Panc1 (cell line): ENCODE measurements at regions not wholly inside any gene's neighbourhood (a gene's known extent, or its start where the extent isn't known, plus 50 kb on each side); places are given as distances from the start of the nearest gene placed in this dataset.
"Not testable (repeated sequence)": the region's sequence is repeated elsewhere in the genome, so short reads cannot be mapped to it uniquely, and the experiment has no call there.

Experiments used
- ATAC-seq: fragments of 200-7000 bp; cut with Tn5 transposase; 2 replicates; pipeline ENCODE4 v1.9.1; 2020; ENCODE audit warnings: mild to moderate bottlenecking, moderate library complexity
- BruUV-seq: library from RNA; stranded (reverse); fragments of 400-500 nt; replicated peaks from 2 replicates; lab custom pipeline; 2021; lab: Mats Ljungman, UMichigan
- CTCF ChIA-PET: fragments of 300-600 bp; sonication (Branson Sonifier 250); formaldehyde crosslinking; loops from one replicate; lab custom pipeline; 2022; ENCODE audit warnings: antibody characterized with exemption; lab: Charles Lee
- POLR2A ChIA-PET: fragments of 300-600 bp; sonication (Branson Sonifier 250); formaldehyde crosslinking; loops from one replicate; lab custom pipeline; 2022; ENCODE audit warnings: antibody characterized with exemption; lab: Charles Lee
- DNase-seq: peaks from one replicate; pipeline ENCODE4 v3.0.0-alpha.2; 2010; ENCODE audit warnings: low read depth, low spot score
- H3K27ac ChIP-seq: 2 replicates; pipeline ENCODE4 v1.5.1; 2011; ENCODE audit warnings: mild to moderate bottlenecking, low read length, inconsistent platforms
- H3K27me3 ChIP-seq: fragments of 200-500 bp; sonication (Bioruptor generic); 2 replicates; pipeline ENCODE4 v1.6.0; 2014; ENCODE audit warnings: low read length, inconsistent platforms; ENCODE audit not compliant: control insufficient read depth, insufficient read depth
- H3K36me3 ChIP-seq: fragments of 200-500 bp; sonication (Bioruptor generic); 2 replicates; pipeline ENCODE4 v1.5.1; 2014; ENCODE audit warnings: inconsistent platforms, mild to moderate bottlenecking, low read length, moderate library complexity; ENCODE audit not compliant: control insufficient read depth, insufficient read depth
- H3K4me1 ChIP-seq: 2 replicates; pipeline ENCODE4 v1.5.1; 2011; ENCODE audit warnings: inconsistent platforms, mild to moderate bottlenecking, low read length, moderate library complexity; ENCODE audit not compliant: control insufficient read depth, insufficient read depth
- H3K4me3 ChIP-seq, 2 experiments: 2 replicates each; pipeline ENCODE4 v1.5.1; 2011 to 2012; ENCODE audit warnings: low read depth in 2 of 2, low read length in 2 of 2, mild to moderate bottlenecking in 2 of 2, inconsistent platforms in 1 of 2, moderate library complexity in 1 of 2
- H3K9me3 ChIP-seq: fragments of 200-500 bp; sonication (Bioruptor generic); 2 replicates; pipeline ENCODE4 v1.5.1; 2014; ENCODE audit warnings: low read depth, mild to moderate bottlenecking, inconsistent platforms, low read length, moderate library complexity; ENCODE audit not compliant: control insufficient read depth, insufficient read depth
- CTCF ChIP-seq: fragments of 450-650 bp; IDR thresholded peaks from 2 replicates; pipeline ENCODE4 v1.5.1; 2017; ENCODE audit warnings: mild to moderate bottlenecking
- POLR2AphosphoS5 ChIP-seq: IDR thresholded peaks from 2 replicates; pipeline ENCODE4 v1.6.1; 2012; ENCODE audit warnings: mild to moderate bottlenecking, low read depth, low read length, moderate library complexity
- REST ChIP-seq, 2 experiments: IDR thresholded peaks; 2 replicates each; pipeline ENCODE4 v1.6.1; 2011 to 2012; ENCODE audit warnings: low read depth in 2 of 2, control low read depth in 1 of 2, low read length in 1 of 2, mild to moderate bottlenecking in 1 of 2, moderate library complexity in 1 of 2; ENCODE audit not compliant: insufficient read depth in 1 of 2
- SIN3A ChIP-seq: IDR thresholded peaks from 2 replicates; pipeline ENCODE4 v1.6.1; 2012; ENCODE audit warnings: low read depth, mild to moderate bottlenecking, low read length, moderate library complexity, borderline replicate concordance; ENCODE audit not compliant: insufficient read depth
- TCF7L2 ChIP-seq: IDR thresholded peaks from 2 replicates; pipeline ENCODE4 v1.6.1; 2011; ENCODE audit warnings: mild to moderate bottlenecking, low read depth, low read length, inconsistent platforms
- in situ Hi-C: cut with HindIII; loops from 2 replicates; pipeline ENCODE4 v1.10.0; 2016; ENCODE audit warnings: low sequenced_read_pairs, low pct_unique_long_range_greater_than_20kb
- intact Hi-C: fragments of 100-400 bp; cut with micrococcal nuclease; formaldehyde crosslinking; loops from one replicate; pipeline ENCODE4 v1.10.0; 2022; ENCODE audit not compliant: unreplicated experiment

GRCh38 chr4:72875138-72875537 lies 194.4 kb downstream of the COX18 start:
- BruUV-seq, result no TSS peak
- in situ Hi-C loops, result no loop called here
- Histone ChIP-seq H3K27ac (no peak overlapping the region), H3K9me3 (no peaks in the 10 kb centered on the region), H3K36me3 (no peaks in the 10 kb centered on the region), H3K27me3 (no peaks in the 10 kb centered on the region), H3K4me3 (no peak overlapping the region), H3K4me1 (no peaks in the 10 kb centered on the region)
- ATAC-seq, result no peak
- DNase-seq, result no peak
- ChIA-PET POLR2A (no interaction called here), CTCF (no interaction called here)
- TF ChIP-seq SIN3A, result no peak
- TF ChIP-seq TCF7L2, result no peak
- TF ChIP-seq POLR2AphosphoS5, result no peak
- no peak for TF ChIP-seq REST (IDR thresholded peaks at IDR 0.05; ENCODE audit: insufficient read depth in 1 of 2, low read depth in 2 of 2, low read length in 1 of 2)
- TF ChIP-seq CTCF, result no peak
- intact Hi-C loops, result no loop called here

GRCh38 chr4:72864898-72865297 lies 204.6 kb downstream of the COX18 start:
- POLR2A ChIA-PET, result no interaction called here
- intact Hi-C loops, result no loop called here
- CTCF ChIA-PET, result no interaction called here
- Histone ChIP-seq H3K4me1 (no peaks in the 10 kb centered on the region), H3K9me3 (no peaks in the 10 kb centered on the region), H3K27me3 (no peaks in the 10 kb centered on the region), H3K27ac (no peak overlapping the region), H3K4me3 (no peak overlapping the region), H3K36me3 (no peaks in the 10 kb centered on the region)
- in situ Hi-C loops, result no loop called here
- ATAC-seq, result no peak
- TF ChIP-seq POLR2AphosphoS5 (no peak), TCF7L2 (no peak), REST (IDR thresholded peaks at IDR 0.05; ENCODE audit: insufficient read depth in 1 of 2, low read depth in 2 of 2, low read length in 1 of 2) (no peak), CTCF (no peak), SIN3A (no peak)
- no TSS peak for BruUV-seq
- no peak for DNase-seq

GRCh38 chr4:72864277-72864676 lies 205.2 kb downstream of the COX18 start:
- in situ Hi-C loops, H3K9me3 ChIP-seq, BruUV-seq, POLR2A ChIA-PET, ATAC-seq, H3K27me3 ChIP-seq, CTCF ChIA-PET, intact Hi-C loops, H3K4me1 ChIP-seq, H3K36me3 ChIP-seq, H3K27ac ChIP-seq, DNase-seq, H3K4me3 ChIP-seq: not testable (repeated sequence)
